ENCODE measurements at regions not wholly inside any gene's neighbourhood (a gene's known extent, or its start where the extent isn't known, plus 50 kb on each side); places are given as distances from the start of the nearest gene placed in this dataset.

GRCh38 chr10:112006831-112007230 is 176.7 kb downstream of the GPAM start:
- no peaks in the 10 kb centered on the region for H3K27me3 ChIP-seq
- no peak overlapping the region for H3K4me3 ChIP-seq
- TF ChIP-seq POLR2AphosphoS5 (IDR thresholded peaks at IDR 0.05) = no peak
- TF ChIP-seq CTCF (IDR thresholded peaks at IDR 0.05) = no peak
- no peak for TF ChIP-seq EP300 (IDR thresholded peaks at IDR 0.05)
- no peak for TF ChIP-seq POLR2A (IDR thresholded peaks at IDR 0.05)
- no peaks in the 10 kb centered on the region for H3K9me3 ChIP-seq
- ATAC-seq (ENCODE audit: low FRiP score in 2 of 2) = no peak
- no peaks in the 10 kb centered on the region for H3K4me1 ChIP-seq
- H3K27ac ChIP-seq = no peak overlapping the region
- 73 to 81% methylated on average over 7 of the region's 7 CpGs for WGBS, 2 donors
- DNase-seq = no peak
- H3K36me3 ChIP-seq = no peaks in the 10 kb centered on the region

GRCh38 chr10:112022196-112022595 is 161.4 kb downstream of the GPAM start:
- Histone ChIP-seq H3K36me3 (no peaks in the 10 kb centered on the region), H3K4me1 (no peaks in the 10 kb centered on the region), H3K27ac (no peak overlapping the region), H3K9me3 (no peaks in the 10 kb centered on the region), H3K4me3 (no peak overlapping the region), H3K27me3 (no peaks in the 10 kb centered on the region)
- DNase-seq (no peak), ATAC-seq (ENCODE audit: low FRiP score in 2 of 2) (no peak)
- WGBS, 2 donors = 68% methylated on average over 1 of the region's 1 CpG
- TF ChIP-seq CTCF (IDR thresholded peaks at IDR 0.05) (no peak), EP300 (IDR thresholded peaks at IDR 0.05) (no peak), POLR2AphosphoS5 (IDR thresholded peaks at IDR 0.05) (no peak), POLR2A (IDR thresholded peaks at IDR 0.05) (no peak)

GRCh38 chr10:112024079-112024478 is 159.5 kb downstream of the GPAM start:
- no peak overlapping the region for H3K4me3 ChIP-seq
- H3K9me3 ChIP-seq = no peaks in the 10 kb centered on the region
- H3K27ac ChIP-seq = no peak overlapping the region
- no peaks in the 10 kb centered on the region for H3K4me1 ChIP-seq
- no peaks in the 10 kb centered on the region for H3K27me3 ChIP-seq
- ATAC-seq (ENCODE audit: low FRiP score in 2 of 2) (no peak), DNase-seq (no peak)
- no peaks in the 10 kb centered on the region for H3K36me3 ChIP-seq
- TF ChIP-seq EP300 (IDR thresholded peaks at IDR 0.05) (no peak), POLR2A (IDR thresholded peaks at IDR 0.05) (no peak), CTCF (IDR thresholded peaks at IDR 0.05) (no peak), POLR2AphosphoS5 (IDR thresholded peaks at IDR 0.05) (no peak)

GRCh38 chr10:112025228-112025627 is 158.3 kb downstream of the GPAM start:
- ATAC-seq (ENCODE audit: low FRiP score in 2 of 2) (no peak), DNase-seq (no peak)
- H3K4me3 ChIP-seq = no peak overlapping the region
- H3K27me3 ChIP-seq = no peaks in the 10 kb centered on the region
- peaks cover 0 to 9% (median 7%) of the 10 kb centered on the region in 4 donors for H3K9me3 ChIP-seq
- no peak for TF ChIP-seq POLR2AphosphoS5 (IDR thresholded peaks at IDR 0.05)
- TF ChIP-seq CTCF (IDR thresholded peaks at IDR 0.05) = no peak
- TF ChIP-seq POLR2A (IDR thresholded peaks at IDR 0.05) = no peak
- no peak for TF ChIP-seq EP300 (IDR thresholded peaks at IDR 0.05)
- no peaks in the 10 kb centered on the region for H3K36me3 ChIP-seq
- H3K4me1 ChIP-seq = no peaks in the 10 kb centered on the region
- WGBS, 2 donors = 77 to 90% methylated on average over 4 of the region's 4 CpGs
- H3K27ac ChIP-seq = no peak overlapping the region

GRCh38 chr10:112026438-112026837 is 157.1 kb downstream of the GPAM start:
- 72 to 74% methylated on average over 4 of the region's 4 CpGs for WGBS, 2 donors

More at GRCh38 chr10:112026438-112026837, 157.1 kb downstream of the GPAM start:
- Histone ChIP-seq H3K27me3 (no peaks in the 10 kb centered on the region), H3K9me3 (peaks cover 0 to 18% (median 9%) of the 10 kb centered on the region in 4 donors), H3K4me3 (no peak overlapping the region), H3K4me1 (no peaks in the 10 kb centered on the region), H3K36me3 (no peaks in the 10 kb centered on the region), H3K27ac (no peak overlapping the region)
- ATAC-seq (ENCODE audit: low FRiP score in 2 of 2) (no peak), DNase-seq (no peak)
- TF ChIP-seq CTCF (IDR thresholded peaks at IDR 0.05) (no peak), POLR2A (IDR thresholded peaks at IDR 0.05) (no peak), EP300 (IDR thresholded peaks at IDR 0.05) (no peak), POLR2AphosphoS5 (IDR thresholded peaks at IDR 0.05) (no peak)

Measured in upper lobe of left lung (tissue), 6 donors.